Stimulated activated CD4-positive, alpha-beta T cell treated with anti-CD3 and anti-CD28 coated beads, Interleukin-12 subunit alpha, Interleukin-12 subunit beta, amount 100 ng/mL, for 4 hours (primary cell): ENCODE measurements at regions not wholly inside any gene's neighbourhood (a gene's known extent, or its start where the extent isn't known, plus 50 kb on each side); places are given as distances from the start of the nearest gene placed in this dataset.
"Not testable (repeated sequence)": the region's sequence is repeated elsewhere in the genome, so short reads cannot be mapped to it uniquely, and the experiment has no call there.

ENCODE experiments used
- DNase-seq: peaks from one replicate; pipeline ENCODE4 v3.0.0-alpha.2; 2020

DNA sequence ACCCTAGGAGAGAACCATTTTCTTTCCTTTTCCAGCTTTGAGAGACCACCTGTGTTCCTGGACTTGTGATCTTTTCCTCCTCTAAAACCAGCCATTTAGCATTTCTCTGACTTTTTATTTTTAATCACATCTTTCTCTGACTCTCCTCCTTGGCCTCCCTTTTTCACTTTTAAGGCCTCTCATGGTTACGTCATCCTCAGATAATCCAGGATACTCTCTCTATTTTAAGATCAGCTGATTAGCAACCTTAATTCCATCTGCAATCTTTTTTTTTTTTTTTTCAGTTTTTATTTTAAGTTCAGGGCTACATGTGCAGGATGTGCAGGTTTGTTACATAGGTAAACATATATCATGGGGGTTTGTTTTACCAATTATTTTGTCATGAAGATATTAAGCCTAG lies 54.0 kb downstream of the RFPL4B start:
- DNase-seq: no peak

DNA sequence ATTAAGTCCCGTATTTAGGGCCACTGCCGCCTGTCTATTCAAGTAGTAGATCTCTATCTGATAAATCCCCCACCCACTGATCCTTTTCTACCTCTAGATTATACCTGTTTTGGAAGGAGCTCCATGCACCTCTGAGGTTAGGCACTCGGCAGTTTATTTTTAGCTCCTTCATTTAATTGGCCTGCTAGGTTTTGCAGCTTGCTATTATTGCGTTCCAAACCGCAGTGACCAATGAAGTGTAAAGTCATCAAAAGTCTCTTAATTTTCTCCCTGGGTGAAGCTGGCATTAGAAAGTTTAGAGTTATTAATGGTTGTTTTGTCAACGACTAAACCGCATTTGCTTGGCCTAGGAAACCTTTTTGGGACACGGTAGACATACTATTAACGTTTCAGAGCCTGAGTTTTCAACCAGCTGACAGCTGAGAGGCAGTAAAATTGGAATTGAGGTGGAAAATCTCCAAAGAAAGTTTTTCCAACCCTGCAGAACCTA lies 60.0 kb downstream of the RFPL4B start:
- DNase-seq: no peak

DNA sequence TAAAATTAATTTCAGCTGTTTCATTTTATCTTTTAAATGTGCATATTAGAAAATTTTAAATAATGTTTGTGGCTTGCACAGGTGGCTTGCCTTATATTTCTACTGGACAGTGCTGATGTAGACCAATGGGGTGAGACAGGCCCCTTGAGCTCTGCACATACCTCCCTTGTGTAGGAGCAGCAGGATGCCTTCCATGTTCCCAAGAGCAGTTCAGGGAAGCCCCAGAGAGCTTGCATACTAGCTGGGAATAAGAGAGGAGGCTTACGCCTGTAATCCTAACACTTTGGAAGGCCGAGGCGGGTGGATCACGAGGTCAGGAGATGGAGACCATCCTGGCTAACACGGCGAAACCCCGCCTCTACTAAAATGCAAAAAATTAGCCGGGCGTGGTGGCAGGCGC lies 61.4 kb downstream of the RFPL4B start:
- DNase-seq: no peak

DNA sequence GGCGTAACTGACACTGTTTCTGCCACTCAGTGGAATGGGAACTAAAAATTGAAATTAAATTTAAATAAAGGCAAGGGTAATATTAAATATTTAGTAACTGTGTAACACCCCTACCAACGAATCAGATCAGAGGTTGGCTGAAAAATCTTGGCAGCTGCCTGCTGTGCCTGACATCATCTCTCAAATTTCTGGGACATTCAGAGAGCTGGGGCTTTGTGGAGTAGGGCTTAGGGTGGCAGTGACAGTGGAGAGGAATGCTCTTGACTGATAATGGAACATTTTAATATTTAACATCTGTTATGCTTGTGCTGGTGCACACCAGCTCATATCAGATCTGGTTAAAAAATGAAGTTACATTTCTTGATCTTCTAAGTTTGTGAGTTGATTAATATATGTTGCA lies 62.2 kb downstream of the RFPL4B start:
- no peak for DNase-seq

DNA sequence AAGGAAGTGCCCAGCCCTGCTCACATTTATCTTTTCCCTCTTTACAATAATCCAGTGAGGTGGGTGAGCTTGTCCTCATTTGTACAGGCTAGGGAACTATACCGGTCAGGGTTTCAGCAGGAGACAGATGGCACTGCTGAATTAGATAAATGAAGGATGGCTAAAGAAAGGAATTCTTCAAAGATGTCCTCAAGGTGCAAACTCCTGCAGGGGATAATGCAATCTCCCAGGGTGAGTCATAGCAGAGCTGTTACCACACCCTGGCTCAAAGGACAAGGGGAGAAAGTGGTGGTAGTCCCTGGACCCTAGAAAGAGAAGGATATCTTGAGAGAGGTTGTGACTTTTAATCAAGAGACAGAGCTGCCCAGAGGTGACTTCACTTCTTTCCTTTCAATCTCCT lies 66.7 kb downstream of the RFPL4B start:
- DNase-seq: no peak

DNA sequence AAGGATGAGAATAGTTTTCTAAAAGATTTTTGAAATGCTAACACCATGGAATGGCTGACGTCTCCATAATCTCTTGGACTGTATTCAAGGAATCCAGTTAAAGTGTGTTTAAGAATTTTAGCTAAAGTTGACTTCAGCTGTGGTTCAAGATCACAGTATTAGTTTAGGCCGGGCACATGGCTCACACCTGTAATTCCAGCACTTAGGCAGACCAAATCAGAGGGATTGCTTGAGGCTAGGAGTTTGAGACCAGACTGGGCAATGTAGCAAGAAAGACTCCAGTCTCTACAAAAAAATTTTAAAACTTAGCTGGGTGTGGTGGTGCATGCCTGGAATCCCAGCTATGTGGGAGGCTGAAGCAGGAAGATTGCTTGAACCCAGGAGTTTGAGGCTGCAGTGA lies 68.2 kb downstream of the RFPL4B start:
- DNase-seq: no peak

DNA sequence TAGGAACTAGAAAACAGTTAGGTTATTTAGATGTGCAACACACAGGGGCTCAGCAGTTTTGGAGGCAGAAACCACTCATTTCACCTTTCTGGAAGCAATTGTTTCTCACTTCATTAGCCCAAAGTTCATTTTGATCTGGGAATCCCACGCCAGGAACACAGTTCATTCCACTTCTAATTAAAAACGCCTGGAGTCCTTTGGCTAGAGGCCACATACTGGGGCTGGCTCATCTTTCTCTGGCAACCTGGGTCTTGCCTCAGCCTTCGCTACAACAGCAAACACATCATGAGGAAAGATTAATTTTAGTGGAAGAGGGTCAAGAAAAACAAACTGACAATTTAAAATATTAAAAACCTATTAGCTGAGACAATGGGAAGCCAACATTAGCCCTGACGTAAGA lies 69.7 kb downstream of the RFPL4B start:
- DNase-seq: no peak

DNA sequence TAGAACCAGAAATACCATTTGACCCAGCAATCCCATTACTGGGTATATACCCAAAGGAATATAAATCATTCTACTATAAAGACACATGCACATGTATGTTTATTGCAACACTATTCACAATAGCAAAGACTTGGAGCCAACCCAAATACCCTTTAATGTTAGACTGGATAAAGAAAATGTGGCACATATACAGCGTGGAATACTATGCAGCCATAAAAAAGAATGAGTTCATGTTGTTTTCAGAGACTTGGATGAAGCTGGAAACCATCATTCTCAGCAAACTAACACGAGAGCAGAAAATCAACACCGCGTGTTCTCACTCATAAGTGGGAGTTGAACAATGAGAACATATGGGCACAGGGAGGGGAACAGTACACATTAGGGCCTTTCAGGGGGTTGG lies 79.9 kb downstream of the RFPL4B start:
- not testable (repeated sequence) for DNase-seq

DNA sequence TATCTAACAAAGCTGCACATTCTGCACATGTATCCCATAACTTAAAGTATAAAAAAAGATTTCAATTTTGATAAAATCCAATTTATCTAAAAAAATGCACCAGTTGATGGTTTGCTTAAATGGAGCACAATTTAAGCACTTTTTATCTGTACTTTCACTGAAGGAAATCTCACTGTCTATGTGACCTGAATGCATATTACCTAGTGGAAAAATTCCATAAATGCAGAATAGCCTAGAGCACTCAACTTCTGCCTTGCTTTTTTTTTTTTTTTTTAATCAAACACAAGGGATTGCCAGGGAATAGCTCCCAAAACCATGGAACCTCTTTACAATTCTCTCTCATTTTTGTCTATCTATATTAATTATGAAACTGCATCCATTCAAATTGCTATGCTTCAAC lies 80.4 kb downstream of the RFPL4B start:
- no peak for DNase-seq

DNA sequence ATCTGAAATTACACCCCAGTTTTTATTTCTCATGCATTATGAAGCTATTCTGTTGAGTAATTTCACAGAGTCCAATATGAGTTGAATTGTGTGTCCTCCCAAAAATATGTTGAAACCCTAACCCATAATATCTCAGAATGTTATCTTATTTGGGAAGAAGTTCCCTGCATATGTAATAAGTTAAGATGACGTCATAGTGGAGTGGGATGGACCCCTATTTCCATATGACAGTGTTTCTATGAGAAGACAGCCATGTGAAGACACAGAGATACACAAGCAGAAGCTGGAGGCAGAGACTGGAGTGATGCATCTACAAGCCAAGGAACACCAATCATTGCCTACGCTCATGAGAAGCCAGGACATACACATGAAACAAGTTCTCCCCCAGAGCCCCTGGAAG lies 81.3 kb downstream of the RFPL4B start:
- no peak for DNase-seq

DNA sequence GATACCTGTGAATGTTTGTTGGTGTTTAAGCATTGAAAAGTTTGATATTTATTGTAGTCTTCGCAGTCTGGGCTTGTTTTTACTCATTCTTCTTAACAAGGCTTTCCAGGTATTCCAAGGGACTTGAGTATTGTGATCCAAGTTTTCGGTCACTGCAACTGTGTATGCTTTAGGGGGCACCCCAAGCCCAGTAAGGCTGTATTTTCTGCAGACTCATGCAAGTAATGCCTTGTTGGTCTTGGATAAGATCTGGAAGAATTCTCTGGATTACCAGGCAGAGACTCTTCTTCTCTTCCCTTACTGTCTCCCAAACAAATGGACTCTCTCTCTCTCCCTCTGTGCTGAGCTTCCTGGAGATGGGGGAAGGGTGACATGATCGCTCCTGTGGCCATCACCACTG lies 82.1 kb downstream of the RFPL4B start:
- DNase-seq: no peak

DNA sequence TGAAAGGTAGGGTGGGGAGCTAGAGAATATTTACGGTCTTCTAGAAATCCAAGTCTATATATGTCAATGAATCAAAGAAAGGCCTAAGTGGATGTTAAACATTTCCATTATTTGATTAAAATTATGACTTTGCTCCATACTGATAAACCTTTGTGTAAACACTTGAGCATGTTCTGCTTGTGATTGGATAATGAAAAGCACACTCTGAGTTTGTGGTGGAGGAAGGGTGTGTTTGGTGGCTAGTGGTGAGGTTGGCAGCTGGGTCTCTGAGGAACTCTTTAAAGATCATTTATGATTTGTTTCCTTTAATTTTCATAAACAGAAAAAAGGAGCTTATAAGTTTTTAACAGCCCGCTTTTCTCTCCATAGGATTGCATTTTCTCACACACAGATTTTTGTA lies 84.7 kb downstream of the RFPL4B start:
- DNase-seq: no peak

DNA sequence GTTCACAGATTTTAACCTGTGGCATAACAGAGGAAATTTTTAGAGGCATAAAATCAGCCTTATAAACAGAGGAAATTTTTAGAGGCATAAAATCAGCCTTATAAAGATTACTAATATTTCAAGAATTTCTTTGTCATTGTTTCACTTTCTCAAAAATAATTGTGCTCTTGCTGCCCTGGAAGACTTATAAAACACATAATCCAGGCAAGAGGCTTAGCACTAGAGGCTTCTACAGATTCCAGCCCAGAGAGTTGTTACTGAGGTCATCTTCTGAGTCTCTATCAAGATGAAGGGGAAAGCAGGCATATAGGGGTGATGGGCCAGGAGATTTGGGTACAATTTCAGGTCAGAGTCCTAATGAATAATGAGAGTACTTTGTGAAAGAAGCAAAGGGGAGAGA lies 85.7 kb downstream of the RFPL4B start:
- DNase-seq: no peak

DNA sequence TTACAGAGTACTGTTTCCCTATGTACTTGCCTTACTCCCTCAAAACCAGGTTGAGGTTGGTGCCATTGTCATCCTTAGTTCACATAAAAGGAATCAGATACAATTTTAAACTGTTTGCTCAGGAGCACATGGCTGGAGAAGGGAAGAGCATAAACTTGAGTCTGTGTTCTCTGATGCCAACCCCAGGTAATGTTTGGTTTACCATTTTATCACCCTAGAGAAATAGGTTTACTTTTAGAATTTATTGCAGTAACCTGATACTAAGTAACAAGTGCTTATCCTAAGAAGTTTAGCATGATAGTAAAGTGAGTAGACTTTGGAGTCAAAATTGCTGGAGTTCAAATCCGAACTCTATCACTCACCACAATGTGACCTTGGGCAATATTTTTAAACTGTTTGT lies 86.3 kb downstream of the RFPL4B start:
- DNase-seq: no peak

DNA sequence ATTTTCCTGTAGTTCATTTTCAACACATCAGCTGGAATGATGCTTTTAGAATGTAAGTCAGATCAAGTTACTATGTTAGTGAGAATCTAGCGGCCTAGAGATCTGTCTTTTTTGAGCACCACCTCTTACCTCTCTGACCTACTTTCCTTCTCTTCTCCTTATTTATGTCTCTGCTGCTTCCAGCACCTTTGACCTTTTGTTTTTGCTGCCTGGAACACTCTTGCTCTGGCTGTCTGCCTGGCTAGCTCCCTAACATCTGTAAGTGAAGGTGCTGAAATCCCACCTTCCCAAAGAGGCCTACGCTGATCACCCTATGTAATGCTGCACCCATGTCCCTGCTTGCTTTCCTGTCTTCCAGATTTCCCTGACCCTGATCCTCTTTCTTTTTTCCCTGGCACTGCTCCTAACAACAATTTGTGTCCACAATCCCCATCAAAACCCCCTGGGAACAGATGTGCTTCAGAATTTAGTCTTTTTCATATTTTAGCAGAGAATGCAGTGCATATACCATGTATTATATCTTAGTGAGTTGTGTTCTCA lies 87.8 kb downstream of the RFPL4B start:
- DNase-seq: no peak

DNA sequence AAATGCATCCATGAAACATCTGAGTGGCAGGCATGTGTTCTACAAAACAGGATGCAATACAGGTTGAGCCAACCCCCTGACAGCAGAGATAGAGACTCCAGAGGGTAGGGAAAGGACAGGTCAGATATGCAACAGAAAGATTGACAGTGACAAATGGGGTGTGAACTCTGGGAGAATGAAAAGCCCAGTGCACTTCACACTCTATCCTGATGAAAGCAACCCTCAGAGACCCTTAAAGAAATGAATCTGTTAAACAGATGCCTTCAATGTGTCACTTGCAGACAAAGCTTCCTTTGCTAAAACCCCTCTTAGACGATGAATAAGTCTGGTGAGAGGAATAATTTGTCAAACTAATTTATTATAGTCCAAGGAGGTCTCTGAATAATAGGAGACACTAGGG lies 89.9 kb downstream of the RFPL4B start:
- DNase-seq: no peak

DNA sequence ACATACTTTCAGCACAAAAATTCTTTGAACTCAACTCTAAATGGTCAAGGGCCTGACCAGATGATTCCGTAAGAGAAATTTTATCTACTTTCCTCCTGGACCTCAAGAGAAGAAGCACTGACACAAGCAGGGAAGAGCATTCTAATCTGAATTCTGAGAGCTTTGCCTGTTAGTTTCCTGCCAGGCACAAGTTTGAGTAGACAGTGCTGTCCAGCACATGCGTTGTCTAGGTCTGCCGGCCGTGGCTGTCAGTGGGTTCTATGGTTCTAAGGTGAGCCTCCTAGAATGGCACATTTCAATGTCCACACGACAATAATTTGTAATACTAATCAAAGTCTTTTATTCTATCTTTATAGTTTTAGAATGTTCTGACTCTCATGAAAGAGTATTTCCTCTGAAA lies 91.9 kb downstream of the RFPL4B start:
- no peak for DNase-seq

DNA sequence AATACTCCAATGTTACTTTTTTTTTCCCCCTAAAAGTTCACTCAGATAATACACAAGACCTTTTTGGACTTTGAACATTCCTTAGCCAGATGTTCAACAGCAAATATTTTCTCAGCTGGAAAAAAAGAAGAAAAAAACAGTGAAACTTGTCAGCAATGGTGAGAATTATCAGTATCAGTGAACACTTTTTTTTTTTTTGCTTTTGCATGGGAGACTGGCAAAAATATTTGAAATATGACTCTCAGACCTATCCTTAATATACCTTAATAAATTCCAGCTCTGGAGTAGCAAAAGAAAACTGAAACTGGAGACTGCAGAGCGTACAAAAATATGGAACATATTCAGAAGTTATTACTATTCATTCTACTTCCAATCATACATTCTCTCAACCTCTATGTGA lies 92.3 kb downstream of the RFPL4B start:
- no peak for DNase-seq

DNA sequence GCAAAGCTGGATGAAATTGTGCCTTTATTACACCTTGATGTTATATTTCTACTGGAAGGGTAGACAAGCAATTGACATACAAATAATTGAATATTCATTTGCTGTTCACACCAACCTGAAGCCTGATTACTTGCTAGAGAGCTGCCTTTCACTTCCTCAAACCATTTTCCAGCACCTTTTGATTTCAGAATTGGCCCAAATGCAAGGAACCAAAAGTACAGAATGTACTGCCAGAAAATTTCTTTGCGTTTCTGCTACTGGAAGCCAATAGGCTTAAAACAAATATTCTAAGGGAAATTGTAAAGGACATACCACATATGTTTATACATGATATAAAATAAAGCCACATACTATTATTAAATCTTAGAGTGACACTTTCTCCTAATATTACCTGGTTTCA lies 94.5 kb downstream of the RFPL4B start:
- no peak for DNase-seq

DNA sequence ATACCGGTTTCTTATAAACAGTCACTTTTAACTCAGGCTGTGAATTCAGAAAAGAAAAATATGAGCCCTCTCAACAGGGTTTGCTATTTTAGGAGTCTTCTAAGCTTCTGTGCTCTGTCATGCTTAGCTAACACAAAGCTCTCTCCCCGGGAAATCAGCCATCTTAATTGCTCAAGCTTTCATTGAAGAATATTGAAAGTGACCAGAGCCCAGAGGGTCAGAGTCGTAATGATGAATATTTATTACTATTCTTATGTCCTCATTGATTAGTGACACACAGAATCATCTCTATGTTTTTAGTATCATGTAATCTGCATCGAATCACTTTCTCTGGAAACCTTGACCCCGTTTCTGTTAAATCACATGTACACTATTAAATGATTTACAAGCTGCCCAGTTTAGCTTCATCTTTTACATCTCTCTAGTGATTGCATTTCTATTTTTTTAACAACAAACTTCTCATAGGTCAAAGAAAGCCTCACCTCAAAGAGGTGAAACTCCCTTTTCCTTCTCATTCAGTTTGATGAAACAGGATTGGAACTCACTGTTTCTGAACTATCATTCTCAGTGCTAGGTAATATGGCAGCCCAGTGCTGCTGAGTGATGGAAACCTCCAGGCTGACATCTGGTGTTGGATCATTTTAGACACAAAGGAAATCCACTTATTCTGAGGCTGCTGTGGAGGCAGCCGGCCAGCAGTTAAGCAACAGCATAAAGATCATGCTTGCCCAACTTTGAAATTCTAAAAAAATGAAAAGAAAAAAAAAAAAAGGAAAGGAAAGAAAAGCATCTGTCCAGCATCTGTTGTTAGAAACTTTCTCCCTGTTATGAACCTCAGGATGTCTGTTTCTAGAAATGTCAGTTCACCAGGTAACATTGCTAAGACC lies 96.3 kb downstream of the RFPL4B start:
- DNase-seq: no peak

DNA sequence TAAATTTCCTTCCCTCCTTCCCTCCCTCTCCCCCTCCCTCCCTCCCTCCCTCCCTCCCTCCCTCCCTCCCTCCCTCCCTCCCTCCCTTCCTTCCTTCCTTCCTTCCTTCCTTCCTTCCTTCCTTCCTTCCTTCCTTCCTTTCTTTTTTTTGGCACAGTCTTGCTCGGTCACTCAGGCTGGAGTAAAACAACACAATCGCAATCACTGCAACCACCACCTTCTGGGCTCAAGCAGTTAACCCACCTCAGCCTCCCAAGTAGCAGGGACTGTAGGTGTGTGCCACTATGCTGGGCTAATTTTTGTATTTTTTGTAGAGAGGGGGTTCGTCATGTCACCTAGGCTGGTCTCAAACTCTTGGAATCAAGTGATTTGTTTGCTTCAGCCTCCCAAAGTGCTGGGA lies 101.7 kb downstream of the RFPL4B start:
- DNase-seq: not testable (repeated sequence)

DNA sequence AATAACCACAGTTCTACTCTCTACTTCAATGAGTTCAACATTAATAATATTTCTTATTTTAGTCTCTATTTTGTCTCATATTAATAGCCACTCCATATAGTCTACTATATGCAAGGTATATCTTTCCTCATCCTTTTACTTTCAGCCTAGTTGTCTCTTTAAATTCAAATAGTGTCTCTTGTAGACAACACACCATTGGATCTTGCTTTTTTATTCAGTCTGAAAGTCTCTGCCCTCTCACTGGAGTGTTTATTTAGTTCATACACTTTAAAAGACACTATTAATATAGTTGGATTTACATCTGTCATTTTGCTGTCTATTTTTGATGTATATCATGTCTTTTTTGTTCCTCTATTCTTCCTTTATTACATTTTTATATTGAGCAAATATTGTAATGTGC lies 103.5 kb downstream of the RFPL4B start:
- no peak for DNase-seq

DNA sequence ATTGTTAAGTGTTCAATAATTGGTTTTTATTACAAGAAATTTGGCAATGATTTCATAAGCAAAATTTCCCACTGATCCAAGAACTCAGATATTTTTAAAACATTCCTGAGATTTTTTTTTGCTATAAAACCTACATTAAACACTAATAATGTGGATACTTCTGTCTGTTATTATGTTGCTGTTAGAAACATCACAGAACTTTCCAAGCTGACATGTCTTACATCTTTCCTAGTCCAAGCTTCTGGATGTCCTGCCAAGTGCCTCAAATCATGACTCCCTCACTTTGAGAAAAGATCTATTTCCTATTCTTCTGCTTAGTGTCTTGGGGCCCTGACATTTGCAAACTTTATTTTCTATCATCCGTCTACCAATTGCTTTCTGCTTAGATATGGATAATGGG lies 110.8 kb downstream of the RFPL4B start:
- no peak for DNase-seq

DNA sequence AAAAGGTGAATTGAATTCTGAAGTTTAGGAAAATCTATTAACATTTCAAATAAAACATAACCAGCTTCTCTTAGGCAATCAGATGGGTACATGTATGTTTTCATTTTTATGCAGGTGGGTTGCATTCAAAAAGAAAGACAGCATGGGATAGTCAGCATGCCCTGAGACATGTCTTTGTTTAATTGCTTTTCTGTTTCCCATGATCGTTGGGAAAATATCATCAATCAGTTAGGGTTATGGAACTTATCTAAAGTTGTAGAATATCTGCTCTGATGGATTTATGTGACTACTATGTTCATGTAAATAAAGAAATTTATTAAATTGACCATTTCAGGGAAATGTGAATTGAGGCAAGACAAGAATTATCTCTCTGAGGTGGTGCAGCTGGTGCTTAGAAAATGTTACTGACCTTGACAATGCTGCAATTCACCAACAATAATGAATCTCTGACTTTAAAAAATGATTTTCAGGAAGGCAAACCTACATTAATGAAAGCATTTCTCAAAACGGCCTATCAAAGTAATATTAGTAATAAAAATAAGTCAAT lies 112.7 kb downstream of the RFPL4B start:
- DNase-seq: no peak
